ENCODE measurements at regions not wholly inside any gene's neighbourhood (a gene's known extent, or its start where the extent isn't known, plus 50 kb on each side); places are given as distances from the start of the nearest gene placed in this dataset.
"Not testable (repeated sequence)": the region's sequence is repeated elsewhere in the genome, so short reads cannot be mapped to it uniquely, and the experiment has no call there.

GRCh38 chr2:192899466-192899865 lies 704.7 kb upstream of the TMEFF2 start:
- H3K4me3 ChIP-seq (ENCODE audit: low read depth, low read length), result no peak overlapping the region
- no peak for TF ChIP-seq CTCF (IDR thresholded peaks at IDR 0.05; ENCODE audit: low read depth, low read length)
- DNase-seq, result no peak
- no peaks in the 10 kb centered on the region for H3K9me3 ChIP-seq (ENCODE audit: severe bottlenecking)
- no peaks in the 10 kb centered on the region for H3K27me3 ChIP-seq (ENCODE audit: insufficient read depth, low read depth, severe bottlenecking)
- no peaks in the 10 kb centered on the region for H3K36me3 ChIP-seq
- H3K27ac ChIP-seq, result no peak overlapping the region

GRCh38 chr2:192893976-192894375 lies 699.2 kb upstream of the TMEFF2 start:
- H3K27me3 ChIP-seq (ENCODE audit: insufficient read depth, low read depth, severe bottlenecking); H3K4me3 ChIP-seq (ENCODE audit: low read depth, low read length): not testable (repeated sequence)

GRCh38 chr2:192888109-192888508 lies 693.4 kb upstream of the TMEFF2 start:
- no peaks in the 10 kb centered on the region for H3K27me3 ChIP-seq (ENCODE audit: insufficient read depth, low read depth, severe bottlenecking)
- H3K27ac ChIP-seq, result no peak overlapping the region
- no peak overlapping the region for H3K4me3 ChIP-seq (ENCODE audit: low read depth, low read length)
- no peaks in the 10 kb centered on the region for H3K36me3 ChIP-seq
- DNase-seq, result no peak
- no peak for TF ChIP-seq CTCF (IDR thresholded peaks at IDR 0.05; ENCODE audit: low read depth, low read length)
- no peaks in the 10 kb centered on the region for H3K9me3 ChIP-seq (ENCODE audit: severe bottlenecking)

More at GRCh38 chr2:192893976-192894375, 699.2 kb upstream of the TMEFF2 start:
- not testable (repeated sequence) for H3K27ac ChIP-seq; H3K9me3 ChIP-seq (ENCODE audit: severe bottlenecking); DNase-seq; H3K36me3 ChIP-seq

GRCh38 chr2:192887337-192887736 lies 692.6 kb upstream of the TMEFF2 start:
- no peak overlapping the region for H3K27ac ChIP-seq
- H3K4me3 ChIP-seq (ENCODE audit: low read depth, low read length), result no peak overlapping the region
- no peaks in the 10 kb centered on the region for H3K27me3 ChIP-seq (ENCODE audit: insufficient read depth, low read depth, severe bottlenecking)
- no peak for DNase-seq
- no peaks in the 10 kb centered on the region for H3K36me3 ChIP-seq
- no peak for TF ChIP-seq CTCF (IDR thresholded peaks at IDR 0.05; ENCODE audit: low read depth, low read length)
- H3K9me3 ChIP-seq (ENCODE audit: severe bottlenecking), result no peaks in the 10 kb centered on the region

GRCh38 chr2:192886636-192887035 lies 691.9 kb upstream of the TMEFF2 start:
- H3K9me3 ChIP-seq (ENCODE audit: severe bottlenecking), result no peaks in the 10 kb centered on the region
- no peak overlapping the region for H3K4me3 ChIP-seq (ENCODE audit: low read depth, low read length)
- DNase-seq, result no peak
- H3K27me3 ChIP-seq (ENCODE audit: insufficient read depth, low read depth, severe bottlenecking), result no peaks in the 10 kb centered on the region
- H3K27ac ChIP-seq, result no peak overlapping the region
- no peaks in the 10 kb centered on the region for H3K36me3 ChIP-seq
- no peak for TF ChIP-seq CTCF (IDR thresholded peaks at IDR 0.05; ENCODE audit: low read depth, low read length)

GRCh38 chr2:192885569-192886160 lies 690.9 kb upstream of the TMEFF2 start:
- TF ChIP-seq CTCF (IDR thresholded peaks at IDR 0.05; ENCODE audit: low read depth, low read length), result no peak
- H3K9me3 ChIP-seq (ENCODE audit: severe bottlenecking), result no peaks in the 10 kb centered on the region
- no peak for DNase-seq
- H3K27ac ChIP-seq, result no peak overlapping the region
- no peaks in the 10 kb centered on the region for H3K27me3 ChIP-seq (ENCODE audit: insufficient read depth, low read depth, severe bottlenecking)
- no peak overlapping the region for H3K4me3 ChIP-seq (ENCODE audit: low read depth, low read length)
- no peaks in the 10 kb centered on the region for H3K36me3 ChIP-seq

All from WERI-Rb-1 (cell line).